ENCODE measurements at regions not wholly inside any gene's neighbourhood (a gene's known extent, or its start where the extent isn't known, plus 50 kb on each side); places are given as distances from the start of the nearest gene placed in this dataset.

GRCh38 chr10:3016016-3016415 is 51.3 kb upstream of the PFKP start:
- DNase-seq (ENCODE audit: low spot score), result no peak

- no peak for DNase-seq (ENCODE audit: low spot score)
These were observed 52.4 kb upstream of the PFKP start for GRCh38 chr10:3014968-3015367.

DNA sequence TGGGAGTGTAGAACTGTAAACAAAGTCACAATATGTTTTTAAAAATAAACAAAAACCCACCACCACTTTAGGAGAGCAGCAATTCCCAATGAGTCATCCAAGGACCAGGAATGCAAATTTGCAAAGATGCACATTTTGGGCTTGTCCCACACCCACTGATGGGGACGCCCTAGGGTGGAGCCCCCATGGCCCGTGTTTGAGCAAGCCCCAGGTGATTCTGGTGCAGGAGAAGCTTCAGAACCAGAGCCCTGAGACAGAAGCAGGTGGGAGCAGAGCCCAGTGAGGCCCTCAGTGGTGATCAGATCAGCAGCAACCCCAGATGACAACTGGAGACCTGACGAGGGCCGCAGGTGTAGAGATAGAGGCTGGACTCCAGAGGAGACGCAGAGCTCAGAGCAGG is 55.1 kb upstream of the PFKP start:
- DNase-seq (ENCODE audit: low spot score), result no peak

GRCh38 chr10:3010816-3011460 is 56.4 kb upstream of the PFKP start:
- no peak for DNase-seq (ENCODE audit: low spot score)

GRCh38 chr10:3010334-3010733 is 57.0 kb upstream of the PFKP start:
- DNase-seq (ENCODE audit: low spot score), result no peak

DNA sequence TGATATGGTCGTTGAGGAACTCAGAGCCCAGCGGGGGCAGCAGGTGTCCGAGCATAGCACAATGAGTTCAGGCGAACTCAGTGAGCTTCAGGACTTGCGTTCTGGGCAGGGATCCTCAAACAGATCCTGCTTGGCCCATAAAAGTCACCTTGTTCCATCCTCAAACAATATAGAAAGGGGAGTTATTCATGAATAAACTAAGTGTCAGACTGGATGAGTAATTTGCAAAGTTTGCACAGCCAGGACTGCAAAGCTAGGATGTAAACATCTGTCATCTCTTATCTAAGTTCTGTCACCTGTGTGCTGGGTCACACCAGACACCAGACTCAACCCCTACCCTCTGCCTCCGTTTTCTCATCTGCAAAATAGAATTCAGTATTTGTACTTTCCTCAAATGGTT is 58.0 kb upstream of the PFKP start:
- DNase-seq (ENCODE audit: low spot score), result no peak

- no peak for DNase-seq (ENCODE audit: low spot score)
These were observed 58.7 kb upstream of the PFKP start for GRCh38 chr10:3008518-3009195.

DNA sequence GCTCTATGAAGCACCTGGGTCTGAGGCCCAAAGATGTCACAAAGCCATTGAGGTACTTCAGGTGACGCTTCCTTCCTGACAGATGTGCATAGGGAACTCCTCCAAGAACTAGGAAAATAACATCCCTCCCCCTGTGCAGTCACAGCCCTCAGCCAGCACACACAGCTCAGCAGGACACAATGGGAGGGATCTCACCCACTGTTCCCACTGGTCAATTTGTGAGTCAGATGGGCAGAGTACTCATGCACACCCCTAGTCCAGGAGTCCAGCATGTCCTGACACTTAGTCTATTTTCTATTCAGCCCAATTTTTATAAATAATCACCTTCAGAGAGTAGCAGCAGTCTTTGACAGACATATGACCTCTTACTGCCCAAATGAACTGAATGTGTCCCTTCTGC is 60.7 kb upstream of the PFKP start:
- no peak for DNase-seq (ENCODE audit: low spot score)

DNA sequence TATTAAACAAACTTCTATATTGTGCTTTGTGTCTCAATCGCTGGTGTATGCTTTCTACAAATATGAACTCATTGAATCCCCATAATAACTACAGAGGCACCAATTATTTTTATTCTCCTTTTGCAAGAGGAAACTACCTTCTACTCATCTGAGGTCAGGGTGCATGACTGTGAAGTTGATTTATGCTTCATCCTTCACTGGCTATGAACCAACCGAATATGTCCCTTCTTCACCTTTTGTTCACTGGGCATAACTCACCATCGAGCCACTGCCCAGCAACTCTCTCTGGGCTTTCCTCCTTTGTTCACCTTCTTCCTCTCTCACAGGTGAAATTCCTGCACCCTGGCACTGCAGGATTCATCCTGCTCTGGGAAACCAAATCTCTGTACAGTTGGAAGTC is 61.3 kb upstream of the PFKP start:
- DNase-seq (ENCODE audit: low spot score), result no peak

DNA sequence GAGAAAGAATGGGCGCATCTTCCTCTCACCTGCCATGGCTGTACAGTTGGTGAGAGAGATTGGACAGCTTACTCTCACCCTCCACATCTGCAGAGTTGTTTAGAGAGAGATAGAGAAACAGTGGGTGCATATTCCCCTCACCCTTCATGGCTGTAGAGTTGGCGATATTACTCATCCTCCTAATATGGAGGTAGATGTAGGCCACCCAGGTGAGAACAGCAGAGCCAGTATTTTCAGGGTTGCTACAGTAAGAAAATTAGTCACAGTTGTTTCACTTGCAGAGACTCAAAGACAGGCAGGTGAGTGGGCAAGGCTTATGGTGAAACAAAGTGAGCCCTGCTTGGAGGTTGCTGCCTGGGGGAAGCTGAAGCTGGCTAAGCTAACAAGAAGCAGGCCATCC is 65.0 kb upstream of the PFKP start:
- no peak for DNase-seq (ENCODE audit: low spot score)

DNA sequence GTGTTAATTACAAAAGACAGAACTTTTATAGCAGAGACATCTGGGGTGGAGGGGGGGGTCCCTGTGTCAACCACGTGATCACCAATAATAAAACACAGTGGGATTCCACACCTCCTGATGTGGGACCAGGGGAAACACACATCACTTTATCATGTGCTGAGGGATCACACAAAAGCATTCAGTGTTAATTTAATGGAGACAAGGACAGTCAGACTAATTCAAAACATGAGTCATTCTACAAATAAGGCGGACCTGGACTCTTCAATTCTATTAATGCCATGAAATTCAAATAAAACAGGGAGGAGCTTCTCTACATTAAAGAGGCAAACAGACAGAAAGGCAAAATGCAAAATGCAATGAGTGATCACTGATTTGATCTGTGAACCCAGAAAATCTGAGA is 67.3 kb upstream of the PFKP start:
- no peak for DNase-seq (ENCODE audit: low spot score)

- DNase-seq (ENCODE audit: low spot score), result no peak
These were observed 73.0 kb upstream of the PFKP start for GRCh38 chr10:2994221-2994961.

DNA sequence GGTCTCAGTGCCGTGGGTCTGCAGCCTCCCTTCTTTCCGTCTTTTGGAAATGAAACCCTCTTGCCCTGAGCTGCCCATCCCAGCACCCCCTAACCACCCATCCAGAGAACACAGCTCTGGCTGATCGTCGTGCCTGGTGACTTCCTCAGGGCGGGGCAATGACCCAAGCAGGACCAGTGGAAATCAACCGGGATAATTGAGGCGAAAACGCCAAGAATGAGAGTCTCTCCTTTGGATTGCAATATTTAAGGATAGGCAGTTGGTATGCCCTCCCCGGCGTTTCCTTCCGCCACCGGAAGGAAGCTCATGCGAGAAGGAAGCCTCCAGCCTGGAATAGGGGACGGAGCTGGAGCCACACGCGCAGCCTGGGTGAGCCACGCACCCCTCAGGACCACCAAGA is 73.7 kb upstream of the PFKP start:
- no peak for DNase-seq (ENCODE audit: low spot score)

DNA sequence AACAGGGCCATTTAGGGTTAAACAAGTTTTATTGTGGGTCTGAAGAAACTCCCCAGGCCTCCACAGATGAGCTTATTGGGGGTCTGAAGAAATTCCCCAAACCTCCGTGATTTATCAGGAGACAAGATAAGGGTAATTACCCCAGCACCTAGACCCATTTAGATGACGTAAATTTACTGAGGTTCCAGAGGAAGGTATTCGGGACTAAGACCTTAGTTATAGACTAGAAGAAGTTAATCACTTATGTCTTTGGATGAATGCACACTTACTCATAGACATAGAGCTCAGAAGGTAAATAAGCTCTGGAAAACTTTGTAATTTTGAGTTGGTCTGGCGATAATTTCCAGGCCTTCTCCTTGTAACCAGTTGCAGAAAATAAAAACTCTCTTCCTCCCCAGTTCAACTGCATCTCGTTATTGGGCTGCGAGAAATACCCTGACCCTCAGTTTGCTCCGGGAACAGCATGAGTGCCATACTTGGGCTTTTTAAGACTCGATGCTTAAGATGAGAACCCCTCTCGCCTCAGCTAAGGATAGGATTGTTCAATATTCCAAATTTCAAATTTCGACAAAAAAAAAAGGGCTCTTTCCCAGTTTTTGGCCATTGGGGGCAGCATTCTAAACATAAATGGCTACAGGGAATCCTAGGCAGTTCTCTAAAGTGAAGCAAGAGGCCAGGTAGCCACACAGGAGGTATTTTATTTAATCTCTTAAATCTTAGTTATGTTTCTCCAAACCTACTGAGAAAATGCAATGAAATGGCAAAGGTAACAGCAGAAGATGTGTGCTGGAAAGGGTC is 74.7 kb upstream of the PFKP start:
- DNase-seq (ENCODE audit: low spot score), result no peak

GRCh38 chr10:2990764-2991163 is 76.6 kb upstream of the PFKP start:
- no peak for DNase-seq (ENCODE audit: low spot score)

DNA sequence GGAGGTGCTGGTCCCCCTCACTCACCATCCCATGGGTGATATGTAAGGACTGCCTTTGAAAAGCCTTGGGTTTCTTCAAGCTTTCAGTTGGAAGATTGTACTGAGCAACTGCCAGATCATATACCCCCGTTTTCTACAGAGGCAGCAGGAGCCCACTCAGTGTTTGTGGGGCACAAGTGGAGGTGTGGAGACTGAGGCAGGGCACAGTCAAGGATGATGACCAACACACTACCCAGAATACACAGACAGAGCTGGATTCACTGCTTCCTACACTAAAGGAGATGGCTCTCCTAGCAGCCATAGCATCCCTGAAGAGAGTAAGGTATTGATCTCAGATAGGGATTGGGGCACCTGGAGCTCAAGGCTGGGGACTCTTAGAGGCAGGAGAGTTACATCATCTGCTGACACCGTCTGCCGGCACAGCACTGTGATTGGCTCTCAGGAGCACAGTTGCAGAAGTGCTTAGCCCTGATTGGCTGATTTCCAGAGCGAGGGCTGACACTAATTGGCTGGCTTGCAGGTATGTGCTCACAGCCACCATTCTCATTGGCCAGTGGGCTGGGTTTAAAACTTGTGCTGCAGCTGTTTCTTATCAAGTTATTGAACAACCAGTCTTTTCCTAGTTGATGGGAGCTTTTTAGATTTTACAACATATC is 77.9 kb upstream of the PFKP start:
- DNase-seq (ENCODE audit: low spot score), result no peak

GRCh38 chr10:2987185-2987768 is 80.1 kb upstream of the PFKP start:
- no peak for DNase-seq (ENCODE audit: low spot score)

- peak; percentile 72 for DNase-seq (ENCODE audit: low spot score)
These were observed 81.0 kb upstream of the PFKP start for GRCh38 chr10:2986391-2986801.

- DNase-seq (ENCODE audit: low spot score), result no peak
These were observed 81.6 kb upstream of the PFKP start for GRCh38 chr10:2985729-2986232.

DNA sequence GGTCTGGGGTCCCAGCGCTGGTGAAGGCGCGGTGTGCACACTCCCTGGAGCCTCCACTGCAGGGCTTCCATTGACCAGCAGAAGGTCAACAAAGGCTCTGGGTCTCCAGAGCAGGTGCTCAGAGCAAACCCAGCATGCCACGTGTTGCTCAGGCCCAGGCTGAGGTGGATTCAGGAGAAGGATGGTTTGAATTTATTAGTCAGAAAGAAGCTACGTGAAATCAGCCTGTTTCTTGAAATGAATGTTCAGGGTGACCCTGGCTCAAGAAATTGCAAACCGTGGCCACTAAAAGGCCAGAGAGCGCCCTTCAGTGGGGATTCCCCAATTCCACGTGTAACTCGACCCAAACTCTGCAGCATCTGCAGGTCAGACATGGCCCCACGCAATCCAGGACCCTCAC is 82.7 kb upstream of the PFKP start:
- DNase-seq (ENCODE audit: low spot score), result no peak

- DNase-seq (ENCODE audit: low spot score), result no peak
These were observed 85.2 kb upstream of the PFKP start for GRCh38 chr10:2982146-2982545.
